Thymus (tissue), 11 donors: ENCODE measurements at regions not wholly inside any gene's neighbourhood (a gene's known extent, or its start where the extent isn't known, plus 50 kb on each side); places are given as distances from the start of the nearest gene placed in this dataset.

ENCODE experiments used
- DNase-seq, 9 donors: peaks; one replicate each; pipeline ENCODE4 v3.0.0-alpha.2; 2013; ENCODE audit warnings: low spot score in 9 of 9, low read depth in 6 of 9, missing footprints in 1 of 9
- H3K27ac ChIP-seq, 2 donors: one replicate each; pipeline ENCODE4 v1.5.1; 2013; ENCODE audit warnings: control low read depth in 1 of 2, low read depth in 1 of 2, low read length in 1 of 2, mild to moderate bottlenecking in 1 of 2, moderate library complexity in 1 of 2
- H3K27me3 ChIP-seq, 2 donors: one replicate each; pipeline ENCODE4 v1.5.1; 2013; ENCODE audit warnings: low read length in 1 of 2; ENCODE audit not compliant: control insufficient read depth in 2 of 2, insufficient read depth in 1 of 2
- H3K36me3 ChIP-seq, 2 donors: one replicate each; pipeline ENCODE4 v1.5.1; 2013; ENCODE audit warnings: low read length in 1 of 2, mild to moderate bottlenecking in 1 of 2, moderate library complexity in 1 of 2; ENCODE audit not compliant: control insufficient read depth in 2 of 2, insufficient read depth in 2 of 2
- H3K4me1 ChIP-seq, 2 donors: one replicate each; pipeline ENCODE4 v1.5.1; 2013; ENCODE audit warnings: low read length in 2 of 2; ENCODE audit not compliant: control insufficient read depth in 2 of 2, insufficient read depth in 2 of 2
- H3K4me3 ChIP-seq, 2 donors: one replicate each; pipeline ENCODE4 v1.5.1; 2013; ENCODE audit warnings: low read length in 2 of 2, control low read depth in 1 of 2, mild to moderate bottlenecking in 1 of 2
- H3K9me3 ChIP-seq, 2 donors: one replicate each; pipeline ENCODE4 v1.5.1; 2013; ENCODE audit warnings: low read length in 1 of 2, mild to moderate bottlenecking in 1 of 2; ENCODE audit not compliant: control insufficient read depth in 2 of 2, insufficient read depth in 1 of 2
- WGBS: extraction: QIAGEN DNeasy Blood & Tissue Kit; methylation state at CpG from one replicate; pipeline ENCODE4 v1.1.7; 2013; 5-methylcytosine and 5-hydroxymethylcytosine counted together
- donor health status: healthy.

DNA sequence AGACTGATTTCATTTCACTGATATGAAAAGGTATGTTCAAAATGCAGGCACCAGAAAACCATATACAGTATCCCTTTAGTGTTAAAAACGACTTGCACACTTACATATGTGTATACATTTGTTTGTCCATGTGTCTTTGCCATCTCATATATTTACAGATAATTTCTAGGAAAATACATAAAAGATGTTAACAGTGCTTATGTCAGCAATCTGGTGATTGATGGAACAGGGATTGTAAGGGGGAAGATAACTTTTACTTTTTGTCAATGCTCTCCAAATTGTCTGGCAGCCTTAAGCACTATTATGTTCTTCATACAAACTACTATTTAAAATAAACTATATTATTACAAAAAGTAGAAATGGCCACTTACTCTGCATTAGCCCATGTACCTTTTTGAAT, 238.5 kb upstream of the DEFB112 start:
- DNase-seq = no peak
- Histone ChIP-seq H3K9me3 (no peaks in the 10 kb centered on the region), H3K27ac (no peak overlapping the region), H3K4me1 (no peaks in the 10 kb centered on the region), H3K4me3 (no peak overlapping the region), H3K27me3 (no peaks in the 10 kb centered on the region), H3K36me3 (no peaks in the 10 kb centered on the region)
- 44% methylated on average over 1 of the region's 1 CpG for WGBS

DNA sequence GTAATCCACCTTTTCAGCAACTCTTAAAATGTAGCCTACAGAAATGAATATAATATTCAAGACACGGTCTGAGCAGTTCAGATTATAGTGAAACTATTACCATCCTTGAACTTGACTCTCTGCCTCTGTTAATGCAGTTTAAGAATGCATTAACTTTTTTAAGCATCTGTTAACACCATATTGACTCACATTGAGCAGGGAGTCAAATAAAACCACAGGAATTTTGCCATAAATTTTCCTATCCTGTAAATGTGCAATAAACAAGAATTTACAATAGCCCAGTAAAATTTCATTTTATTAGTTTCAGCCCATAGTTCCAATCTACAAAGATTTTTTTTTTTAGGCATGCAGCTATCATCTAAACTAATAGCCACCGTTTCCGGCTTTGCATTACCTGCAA, 239.2 kb upstream of the DEFB112 start:
- no peak for DNase-seq
- 90% methylated on average over 3 of the region's 3 CpGs for WGBS

DNA sequence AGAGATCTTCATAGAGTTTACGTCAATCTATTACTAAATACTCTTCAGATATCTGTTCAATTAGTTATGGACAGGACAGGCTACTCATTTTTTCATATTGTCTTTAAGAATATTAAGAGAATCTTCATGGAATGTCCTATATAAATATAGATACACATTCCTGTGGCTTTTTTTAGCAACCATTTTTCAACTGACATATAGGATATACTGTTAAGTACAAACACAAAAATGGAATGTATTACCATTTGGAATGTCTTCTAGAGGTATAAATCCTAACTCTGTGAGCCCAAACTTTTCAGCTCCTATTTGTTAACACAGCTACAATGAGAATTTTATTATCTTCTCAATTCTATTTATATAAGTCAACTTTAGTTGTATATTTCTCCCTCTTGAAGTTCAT, 239.6 kb upstream of the DEFB112 start:
- WGBS = 85% methylated on average over 1 of the region's 1 CpG

More for the DNA sequence above, 239.2 kb upstream of the DEFB112 start:
- no peak overlapping the region for H3K4me3 ChIP-seq
- H3K36me3 ChIP-seq = no peaks in the 10 kb centered on the region
- no peaks in the 10 kb centered on the region for H3K27me3 ChIP-seq
- H3K4me1 ChIP-seq = no peaks in the 10 kb centered on the region
- H3K27ac ChIP-seq = no peak overlapping the region
- H3K9me3 ChIP-seq = no peaks in the 10 kb centered on the region

DNA sequence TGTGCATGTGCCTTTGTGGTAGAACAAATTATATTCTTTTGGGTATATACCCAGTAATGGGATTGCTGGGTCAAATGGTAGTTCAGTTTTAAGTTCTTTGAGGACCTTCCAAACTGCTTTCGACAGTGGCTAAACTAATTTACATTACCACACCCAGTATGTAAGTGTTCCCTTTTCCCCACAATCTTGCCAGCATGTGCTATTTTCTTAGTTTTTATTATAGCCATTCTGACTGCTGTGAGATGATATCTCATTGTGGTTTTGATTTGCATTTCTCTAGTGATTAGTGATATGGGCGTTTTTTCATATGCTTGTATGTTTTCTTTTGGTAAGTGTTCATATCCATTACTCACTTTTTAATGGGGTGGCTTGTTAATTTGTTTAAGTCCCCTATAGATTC, 251.6 kb upstream of the DEFB112 start:
- no peak overlapping the region for H3K27ac ChIP-seq
- no peaks in the 10 kb centered on the region for H3K4me1 ChIP-seq
- peaks cover 0 to 1% of the 10 kb centered on the region in 2 donors for H3K9me3 ChIP-seq
- H3K36me3 ChIP-seq = no peaks in the 10 kb centered on the region
- DNase-seq = no peak
- no peak overlapping the region for H3K4me3 ChIP-seq
- 82% methylated on average over 2 of the region's 2 CpGs for WGBS
- no peaks in the 10 kb centered on the region for H3K27me3 ChIP-seq

More for the DNA sequence above, 239.6 kb upstream of the DEFB112 start:
- Histone ChIP-seq H3K9me3 (no peaks in the 10 kb centered on the region), H3K27me3 (no peaks in the 10 kb centered on the region), H3K4me3 (no peak overlapping the region), H3K4me1 (no peaks in the 10 kb centered on the region), H3K36me3 (no peaks in the 10 kb centered on the region), H3K27ac (no peak overlapping the region)
- no peak for DNase-seq

DNA sequence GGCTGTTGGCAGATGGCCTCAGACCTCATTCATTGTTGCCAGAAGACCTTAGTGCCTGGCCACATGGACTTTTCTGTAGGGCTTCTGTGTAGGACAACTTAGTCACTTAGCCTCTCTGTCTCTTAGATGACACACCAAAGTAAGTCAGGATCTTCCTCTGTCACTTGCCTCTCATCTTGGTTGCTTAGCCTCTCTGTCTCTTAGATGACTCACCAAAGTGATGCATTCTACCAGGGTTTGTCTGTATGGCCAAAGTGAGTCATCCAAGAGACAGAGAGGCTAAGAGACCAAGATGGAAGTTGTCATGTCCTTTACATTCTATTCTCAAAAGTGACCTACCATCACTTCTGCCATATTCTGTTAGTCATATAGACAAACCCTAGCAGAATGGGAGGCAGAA, 255.9 kb upstream of the DEFB112 start:
- H3K4me1 ChIP-seq = no peaks in the 10 kb centered on the region
- no peak overlapping the region for H3K4me3 ChIP-seq
- no peak for DNase-seq

DNA sequence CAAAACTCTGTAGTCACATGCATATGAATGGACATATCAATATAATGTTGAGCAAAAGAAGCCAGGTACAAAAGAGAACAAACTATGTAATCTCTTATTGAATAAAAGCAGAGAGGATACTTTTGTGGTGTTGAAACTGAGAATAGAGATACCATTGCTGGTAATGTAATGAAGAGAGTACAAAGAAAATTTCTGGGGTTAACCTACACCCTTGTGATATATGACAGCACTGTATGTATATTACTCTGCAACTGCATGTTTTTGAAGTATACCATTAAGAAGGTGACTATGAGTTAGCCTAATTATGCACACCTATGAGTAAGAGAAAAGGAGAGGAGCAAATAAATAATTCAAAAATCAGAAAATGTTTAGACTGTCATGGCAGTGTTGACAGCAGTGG, 268.8 kb upstream of the DEFB112 start:
- no peaks in the 10 kb centered on the region for H3K4me1 ChIP-seq
- H3K4me3 ChIP-seq = no peak overlapping the region

More for the DNA sequence above, 255.9 kb upstream of the DEFB112 start:
- Histone ChIP-seq H3K27me3 (no peaks in the 10 kb centered on the region), H3K27ac (no peak overlapping the region), H3K9me3 (peaks cover 0 to 1% of the 10 kb centered on the region in 2 donors), H3K36me3 (no peaks in the 10 kb centered on the region)

DNA sequence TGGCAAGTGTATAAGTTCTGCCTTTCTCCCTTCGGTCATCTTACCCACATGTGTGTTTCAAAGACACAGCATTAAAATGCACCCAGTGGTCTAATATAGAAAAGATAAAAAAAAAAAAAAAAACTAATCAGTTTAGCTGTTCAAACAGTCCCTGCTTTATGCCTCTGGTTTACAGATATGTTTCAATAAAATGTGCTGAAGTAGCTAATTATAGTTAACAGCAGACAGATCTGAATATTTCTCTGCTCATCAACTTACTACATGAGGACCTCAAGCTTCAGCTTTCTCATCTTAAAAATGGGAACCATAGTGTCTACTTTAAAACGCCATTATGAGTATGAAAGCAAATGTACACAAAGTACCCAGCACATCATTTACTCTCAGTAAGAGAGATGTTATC, 280.6 kb upstream of the DEFB112 start:
- no peaks in the 10 kb centered on the region for H3K36me3 ChIP-seq
- H3K27me3 ChIP-seq = no peaks in the 10 kb centered on the region
- no peaks in the 10 kb centered on the region for H3K9me3 ChIP-seq
- DNase-seq = no peak
- no peaks in the 10 kb centered on the region for H3K4me1 ChIP-seq
- no peak overlapping the region for H3K4me3 ChIP-seq
- H3K27ac ChIP-seq = no peak overlapping the region
- 96% methylated on average over 2 of the region's 2 CpGs for WGBS

More for the DNA sequence above, 268.8 kb upstream of the DEFB112 start:
- Histone ChIP-seq H3K36me3 (no peaks in the 10 kb centered on the region), H3K27ac (no peak overlapping the region), H3K9me3 (no peaks in the 10 kb centered on the region), H3K27me3 (no peaks in the 10 kb centered on the region)
- DNase-seq = no peak

DNA sequence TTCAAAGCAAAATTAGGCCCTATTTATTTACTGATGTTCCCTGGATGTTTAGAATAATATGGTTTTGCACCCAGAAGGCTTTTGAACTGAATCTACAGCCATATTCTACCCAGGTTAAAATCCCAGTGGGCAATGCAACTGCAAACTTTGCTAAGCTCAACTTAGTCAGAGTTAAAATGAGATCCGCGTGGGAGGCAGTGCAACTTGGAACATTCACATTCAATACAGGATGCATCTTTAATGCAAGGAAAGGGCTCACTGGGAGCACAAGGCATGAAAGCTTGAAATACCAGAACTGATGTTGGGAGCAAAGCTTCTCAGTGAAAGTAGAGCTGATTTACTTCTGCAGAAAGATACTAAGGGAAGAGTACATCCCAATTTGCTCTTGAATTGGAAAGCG, 281.2 kb upstream of the DEFB112 start:
- Histone ChIP-seq H3K36me3 (no peaks in the 10 kb centered on the region), H3K9me3 (no peaks in the 10 kb centered on the region), H3K27me3 (no peaks in the 10 kb centered on the region), H3K4me1 (no peaks in the 10 kb centered on the region), H3K27ac (no peak overlapping the region), H3K4me3 (no peak overlapping the region)
- 92% methylated on average over 3 of the region's 3 CpGs for WGBS
- DNase-seq = no peak

DNA sequence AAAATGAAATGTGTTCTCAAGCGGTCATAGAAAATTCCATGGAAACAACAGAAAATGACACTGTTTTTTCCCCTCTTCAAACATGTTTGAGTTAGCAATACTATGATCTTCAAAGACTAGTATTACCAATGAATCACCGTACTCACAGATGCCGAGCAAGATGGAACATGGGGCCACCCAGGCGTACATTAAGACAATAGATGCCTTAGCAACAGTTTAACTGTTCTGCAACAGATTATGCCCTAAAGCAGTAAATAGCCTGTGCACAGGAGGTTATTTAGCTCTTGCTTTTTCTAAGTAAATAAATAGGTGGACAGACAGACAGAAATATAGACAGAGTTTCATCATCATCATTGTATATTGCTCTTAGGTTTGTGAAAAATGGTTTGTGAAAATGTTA, 284.0 kb upstream of the DEFB112 start:
- Histone ChIP-seq H3K9me3 (no peaks in the 10 kb centered on the region), H3K4me1 (no peaks in the 10 kb centered on the region), H3K36me3 (no peaks in the 10 kb centered on the region), H3K4me3 (no peak overlapping the region), H3K27me3 (no peaks in the 10 kb centered on the region), H3K27ac (no peak overlapping the region)
- no peak for DNase-seq
- 96% methylated on average over 4 of the region's 4 CpGs for WGBS

DNA sequence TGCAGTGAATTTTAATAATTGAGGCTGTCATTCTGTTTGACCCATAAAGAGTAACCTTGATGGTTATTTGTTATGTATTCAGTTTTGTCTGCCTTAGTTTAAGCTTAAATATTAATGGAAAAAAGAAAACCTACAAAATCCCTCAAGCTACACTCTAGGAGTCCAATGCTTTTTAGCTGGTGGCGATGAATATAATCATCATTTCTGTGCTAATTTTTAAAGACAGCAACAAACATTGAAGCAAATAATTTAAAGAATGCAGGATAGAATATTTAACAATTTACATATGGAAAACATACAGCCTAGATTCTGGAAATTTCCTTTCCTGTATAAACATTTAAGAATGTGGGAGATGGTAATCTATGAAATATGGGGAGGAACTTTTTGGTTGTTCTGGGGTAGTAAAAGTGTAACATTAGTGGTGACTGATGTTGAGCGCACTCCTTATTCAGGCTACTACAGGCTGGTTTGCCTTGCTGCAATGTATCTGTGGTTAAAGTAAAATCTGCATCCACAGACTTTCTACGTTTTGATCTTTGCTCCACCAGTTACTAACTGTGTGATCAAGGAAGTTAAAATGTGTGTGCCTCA, 287.9 kb upstream of the DEFB112 start:
- Histone ChIP-seq H3K36me3 (no peaks in the 10 kb centered on the region), H3K27ac (no peak overlapping the region), H3K4me1 (no peaks in the 10 kb centered on the region), H3K27me3 (no peaks in the 10 kb centered on the region), H3K9me3 (no peaks in the 10 kb centered on the region), H3K4me3 (no peak overlapping the region)
- 96% methylated on average over 3 of the region's 3 CpGs for WGBS
- no peak for DNase-seq
